Fibroblast of lung (primary cell): ENCODE measurements at regions not wholly inside any gene's neighbourhood (a gene's known extent, or its start where the extent isn't known, plus 50 kb on each side); places are given as distances from the start of the nearest gene placed in this dataset.

Experiments used
- CTCF ChIP-seq, 2 donors: IDR thresholded peaks in 1 of 2; conservative IDR thresholded peaks in 1 of 2; 1 replicate in 1 of 2; 2 replicates in 1 of 2; pipeline ENCODE4 v1.5.1; 2011 to 2012; ENCODE audit warnings: low read length in 2 of 2, control low read depth in 1 of 2, inconsistent platforms in 1 of 2, low read depth in 1 of 2, mild to moderate bottlenecking in 1 of 2
- EZH2 ChIP-seq: IDR thresholded peaks from 2 replicates; pipeline ENCODE4 v1.5.1; 2012; ENCODE audit warnings: low read length, control low read depth, mild to moderate bottlenecking; ENCODE audit errors: missing control alignments

- TF ChIP-seq CTCF (conservative IDR thresholded peaks at IDR 0.05 in 1 of 2, IDR thresholded peaks at IDR 0.05 in 1 of 2; ENCODE audit: low read depth in 1 of 2, low read length in 2 of 2): no peak
- TF ChIP-seq EZH2: no peak
Observed at GRCh38 chr14:99004112-99004511, 267.9 kb downstream of the BCL11B start.
